Gastrocnemius medialis (tissue), 4 donors: ENCODE measurements at regions not wholly inside any gene's neighbourhood (a gene's known extent, or its start where the extent isn't known, plus 50 kb on each side); places are given as distances from the start of the nearest gene placed in this dataset.

Source experiments
- ATAC-seq, 2 donors: fragments of 150-250 bp; one replicate each; pipeline ENCODE4 v1.9.1; 2016
- DNase-seq, 2 donors: peaks; one replicate each; pipeline ENCODE4 v3.0.0-alpha.2; 2019
- H3K27ac ChIP-seq, 4 donors: fragments of 200-600 bp; sonication (generic); 1 replicate in 1 of 4; 2 replicates in 3 of 4; pipeline ENCODE4 v1.5.1; 2016 to 2018; ENCODE audit warnings: mild to moderate bottlenecking in 2 of 4, moderate library complexity in 1 of 4
- H3K27me3 ChIP-seq, 3 donors: fragments of 200-600 bp; sonication (generic) in 2 of 3; 1 replicate in 1 of 3; 2 replicates in 2 of 3; pipeline versions ENCODE4 v1.5.1 to v1.6.0; 2016 to 2019; ENCODE audit warnings: mild to moderate bottlenecking in 1 of 3, moderate library complexity in 1 of 3
- H3K36me3 ChIP-seq, 2 donors: fragments of 200-600 bp; sonication (generic) in 1 of 2; one replicate each; pipeline ENCODE4 v1.5.1; 2017 to 2018
- H3K4me1 ChIP-seq, 2 donors: fragments of 200-600 bp; sonication (generic) in 1 of 2; one replicate each; pipeline ENCODE4 v1.5.1; 2016 to 2017; ENCODE audit warnings: mild to moderate bottlenecking in 2 of 2
- H3K4me3 ChIP-seq, 4 donors: fragments of 200-600 bp; sonication (generic) in 3 of 4; 1 replicate in 1 of 4; 2 replicates in 3 of 4; pipeline ENCODE4 v1.5.1; 2016 to 2019; ENCODE audit warnings: mild to moderate bottlenecking in 2 of 4
- H3K9me3 ChIP-seq, 3 donors: fragments of 200-600 bp; sonication (generic) in 2 of 3; 1 replicate in 1 of 3; 2 replicates in 2 of 3; pipeline ENCODE4 v1.5.1; 2016 to 2019
- POLR2A ChIP-seq, 2 donors: fragments of 450-650 bp; IDR thresholded peaks; one replicate each; pipeline ENCODE4 v1.6.1; 2017; ENCODE audit warnings: antibody characterized with exemption in 2 of 2, mild to moderate bottlenecking in 2 of 2, moderate library complexity in 2 of 2
- in situ Hi-C, 4 donors: fragments of 200-750 bp; cut with MboI; loops; one replicate each; pipeline versions ENCODE4 v1.15.0 to v1.8.0; 2017; ENCODE audit warnings: low sequenced_read_pairs in 4 of 4
- intact Hi-C: fragments of 100-400 bp; cut with DNase I; formaldehyde crosslinking; loops from one replicate; pipeline ENCODE4 v1.15.1; 2023; ENCODE audit warnings: low total_unique reads
- TF ChIP-seq, protein P1 (sequence below), 5 experiments: fragments of 450-650 bp in 3 of 5; fragments of 200-600 bp in 2 of 5; sonication (generic) in 2 of 5; IDR thresholded peaks in 4 of 5; conservative IDR thresholded peaks in 1 of 5; 1 replicate in 4 of 5; 2 replicates in 1 of 5; pipeline ENCODE4 v1.5.1; 2016 to 2019; ENCODE audit warnings: antibody characterized with exemption in 5 of 5, mild to moderate bottlenecking in 3 of 5, moderate library complexity in 3 of 5

DNA sequence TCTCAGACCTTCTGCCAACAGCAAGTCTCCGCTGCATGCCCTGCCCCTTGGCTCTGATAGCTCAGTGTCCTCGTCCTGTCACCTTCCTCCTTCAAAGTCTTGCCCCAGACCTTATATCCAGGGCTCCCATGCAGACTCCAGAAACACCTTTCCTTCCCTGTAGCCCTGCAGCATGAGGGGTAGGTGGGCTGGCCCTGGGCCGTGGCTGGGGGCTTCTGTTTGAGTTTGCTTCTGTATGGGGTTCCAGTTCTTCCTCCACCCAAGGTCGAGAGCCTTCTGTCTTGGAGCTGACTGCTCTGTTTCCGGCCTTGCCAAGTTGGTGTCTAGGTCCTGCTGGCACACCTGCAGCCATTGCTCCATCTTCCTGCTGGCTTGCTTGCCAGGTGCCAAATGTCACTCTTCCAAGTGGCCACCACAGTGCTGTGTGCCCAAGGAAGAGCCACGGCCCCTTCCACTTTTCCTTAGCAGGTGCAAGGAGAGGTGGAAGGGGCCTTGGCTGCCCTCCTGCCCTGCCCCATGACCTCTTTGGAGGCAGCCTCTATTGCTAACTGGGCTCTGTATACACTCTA is 74.8 kb upstream of the NECTIN1 start:
- Histone ChIP-seq H3K27me3 (no peaks in the 10 kb centered on the region), H3K27ac (no peak overlapping the region), H3K9me3 (no peaks in the 10 kb centered on the region), H3K4me3 (no peak overlapping the region), H3K36me3 (no peaks in the 10 kb centered on the region), H3K4me1 (no peaks in the 10 kb centered on the region)
- in situ Hi-C loops = no loop called here
- no peak for DNase-seq
- TF ChIP-seq POLR2A (IDR thresholded peaks at IDR 0.05) = no peak
- TF ChIP-seq, protein P1, sequence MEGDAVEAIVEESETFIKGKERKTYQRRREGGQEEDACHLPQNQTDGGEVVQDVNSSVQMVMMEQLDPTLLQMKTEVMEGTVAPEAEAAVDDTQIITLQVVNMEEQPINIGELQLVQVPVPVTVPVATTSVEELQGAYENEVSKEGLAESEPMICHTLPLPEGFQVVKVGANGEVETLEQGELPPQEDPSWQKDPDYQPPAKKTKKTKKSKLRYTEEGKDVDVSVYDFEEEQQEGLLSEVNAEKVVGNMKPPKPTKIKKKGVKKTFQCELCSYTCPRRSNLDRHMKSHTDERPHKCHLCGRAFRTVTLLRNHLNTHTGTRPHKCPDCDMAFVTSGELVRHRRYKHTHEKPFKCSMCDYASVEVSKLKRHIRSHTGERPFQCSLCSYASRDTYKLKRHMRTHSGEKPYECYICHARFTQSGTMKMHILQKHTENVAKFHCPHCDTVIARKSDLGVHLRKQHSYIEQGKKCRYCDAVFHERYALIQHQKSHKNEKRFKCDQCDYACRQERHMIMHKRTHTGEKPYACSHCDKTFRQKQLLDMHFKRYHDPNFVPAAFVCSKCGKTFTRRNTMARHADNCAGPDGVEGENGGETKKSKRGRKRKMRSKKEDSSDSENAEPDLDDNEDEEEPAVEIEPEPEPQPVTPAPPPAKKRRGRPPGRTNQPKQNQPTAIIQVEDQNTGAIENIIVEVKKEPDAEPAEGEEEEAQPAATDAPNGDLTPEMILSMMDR (IDR thresholded peaks at IDR 0.05 in 4 of 5, conservative IDR thresholded peaks at IDR 0.05 in 1 of 5) = no peak
- no peak for ATAC-seq
- intact Hi-C loops = no loop called here

DNA sequence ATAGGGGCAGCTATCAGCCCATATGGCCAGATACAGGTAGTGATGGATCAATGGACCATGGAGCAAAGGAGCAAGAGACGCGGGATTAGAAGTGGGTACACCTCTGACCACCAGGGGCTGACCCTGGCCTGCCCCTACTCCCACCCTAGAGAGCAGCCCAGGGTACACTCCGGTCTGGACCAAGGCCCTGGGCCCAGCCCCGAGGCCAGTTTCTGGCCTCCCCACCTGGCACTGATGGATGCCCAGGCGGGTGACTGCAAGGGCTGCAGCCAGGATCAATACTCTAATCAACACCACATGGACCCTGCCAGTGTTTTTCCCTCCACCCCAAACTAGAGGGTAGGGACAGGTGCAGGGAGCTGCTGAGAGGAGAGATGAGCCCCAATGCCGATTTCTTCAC is 74.1 kb upstream of the NECTIN1 start:
- no peak for TF ChIP-seq POLR2A (IDR thresholded peaks at IDR 0.05)
- TF ChIP-seq, protein P1 (IDR thresholded peaks at IDR 0.05 in 4 of 5, conservative IDR thresholded peaks at IDR 0.05 in 1 of 5) = no peak
- in situ Hi-C loops = no loop called here

DNA sequence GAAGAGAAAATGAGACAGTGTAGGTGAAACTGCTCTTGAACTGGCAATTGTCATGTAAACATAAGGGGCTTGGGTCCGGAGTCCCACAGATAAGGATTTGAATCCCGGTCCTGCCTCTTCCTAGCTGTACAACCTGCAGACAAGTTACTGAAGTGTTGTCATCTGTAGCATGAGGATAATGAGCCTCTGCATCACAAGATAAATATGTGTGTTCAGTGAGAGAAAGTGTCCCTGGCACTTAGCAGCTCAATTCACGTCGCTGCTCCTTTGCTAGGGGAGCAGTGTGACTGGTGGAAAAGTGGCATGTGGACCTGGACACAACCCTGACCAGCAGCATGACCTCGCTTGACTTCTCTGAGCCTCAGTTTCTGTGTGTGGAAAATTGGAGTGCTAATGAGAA is 73.7 kb upstream of the NECTIN1 start:
- Histone ChIP-seq H3K27me3 (no peaks in the 10 kb centered on the region), H3K27ac (no peak overlapping the region), H3K9me3 (no peaks in the 10 kb centered on the region), H3K4me1 (no peaks in the 10 kb centered on the region), H3K4me3 (no peak overlapping the region), H3K36me3 (no peaks in the 10 kb centered on the region)
- ATAC-seq (no peak), DNase-seq (no peak)
- intact Hi-C loops = no loop called here
- in situ Hi-C loops = no loop called here
- TF ChIP-seq POLR2A (IDR thresholded peaks at IDR 0.05) = no peak
- TF ChIP-seq, protein P1 (IDR thresholded peaks at IDR 0.05 in 4 of 5, conservative IDR thresholded peaks at IDR 0.05 in 1 of 5) = no peak

More for the DNA sequence above, 74.1 kb upstream of the NECTIN1 start:
- no peak for ATAC-seq
- DNase-seq = no peak
- Histone ChIP-seq H3K4me1 (no peaks in the 10 kb centered on the region), H3K9me3 (no peaks in the 10 kb centered on the region), H3K27me3 (no peaks in the 10 kb centered on the region), H3K36me3 (no peaks in the 10 kb centered on the region), H3K4me3 (no peak overlapping the region), H3K27ac (no peak overlapping the region)
- intact Hi-C loops = no loop called here

DNA sequence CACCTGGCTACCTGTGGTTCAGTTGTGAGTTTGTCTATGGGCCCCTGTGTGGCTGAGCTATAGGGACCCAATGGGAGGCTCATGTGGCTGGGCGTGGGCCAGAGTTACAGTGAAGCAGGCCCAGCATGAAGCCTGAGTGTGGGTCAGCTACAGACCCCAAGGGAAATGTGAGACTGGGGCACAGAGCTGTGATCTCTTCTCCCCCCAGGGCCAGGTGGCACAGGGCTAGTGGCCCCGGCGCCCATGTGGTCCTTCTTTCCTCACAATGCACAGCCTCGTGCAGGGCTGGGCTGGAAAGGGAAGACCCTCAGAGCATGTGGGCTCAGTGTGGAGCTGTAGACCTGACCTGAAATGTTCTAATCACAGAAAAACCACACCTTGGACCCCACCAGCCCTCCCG is 71.6 kb upstream of the NECTIN1 start:
- TF ChIP-seq POLR2A (IDR thresholded peaks at IDR 0.05) = no peak
- TF ChIP-seq, protein P1 (IDR thresholded peaks at IDR 0.05 in 4 of 5, conservative IDR thresholded peaks at IDR 0.05 in 1 of 5) = no peak
- no peak for ATAC-seq
- Histone ChIP-seq H3K9me3 (no peaks in the 10 kb centered on the region), H3K4me3 (no peak overlapping the region), H3K36me3 (no peaks in the 10 kb centered on the region), H3K27me3 (peaks cover 0 to 3% (median 0%) of the 10 kb centered on the region in 3 donors), H3K27ac (no peak overlapping the region), H3K4me1 (no peaks in the 10 kb centered on the region)
- no peak for DNase-seq
- intact Hi-C loops = no loop called here
- in situ Hi-C loops = no loop called here

DNA sequence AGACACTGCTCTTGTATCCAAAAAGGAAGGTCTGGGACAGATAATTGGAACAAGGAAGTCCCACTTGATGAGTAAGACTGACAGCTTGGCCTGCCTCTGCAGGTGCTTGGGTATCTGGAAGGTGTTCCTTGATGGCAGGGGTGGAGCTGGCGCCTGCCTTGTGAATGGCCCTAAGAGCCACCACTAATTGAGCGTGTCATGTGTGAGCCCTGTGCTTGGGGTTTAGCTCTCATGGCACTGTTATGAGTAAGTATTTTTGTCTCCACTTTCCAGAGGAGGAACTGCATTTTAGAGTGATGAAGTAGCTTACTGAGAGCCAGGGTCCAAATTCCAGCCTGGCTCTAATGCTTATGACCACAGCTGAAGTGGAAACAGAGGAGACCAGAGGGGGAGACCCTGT is 71.2 kb upstream of the NECTIN1 start:
- in situ Hi-C loops (no loop called here), intact Hi-C loops (no loop called here)
- peaks cover 0 to 3% (median 0%) of the 10 kb centered on the region in 3 donors for H3K27me3 ChIP-seq
- no peaks in the 10 kb centered on the region for H3K9me3 ChIP-seq
- no peak for ATAC-seq
- H3K36me3 ChIP-seq = no peaks in the 10 kb centered on the region
- H3K4me1 ChIP-seq = no peaks in the 10 kb centered on the region
- no peak overlapping the region for H3K4me3 ChIP-seq
- DNase-seq = no peak
- TF ChIP-seq, protein P1 (IDR thresholded peaks at IDR 0.05 in 4 of 5, conservative IDR thresholded peaks at IDR 0.05 in 1 of 5) = no peak
- TF ChIP-seq POLR2A (IDR thresholded peaks at IDR 0.05) = no peak
- no peak overlapping the region for H3K27ac ChIP-seq
